Ovary (tissue), 3 donors: ENCODE measurements at regions not wholly inside any gene's neighbourhood (a gene's known extent, or its start where the extent isn't known, plus 50 kb on each side); places are given as distances from the start of the nearest gene placed in this dataset.

Source experiments
- CTCF ChIP-seq, 3 donors: fragments of 450-650 bp in 2 of 3; fragments of 200-600 bp in 1 of 3; IDR thresholded peaks; one replicate each; pipeline versions ENCODE4 v1.5.1 to v1.8.0; 2016 to 2022; ENCODE audit warnings: antibody characterized with exemption in 3 of 3, mild to moderate bottlenecking in 1 of 3
- POLR2A ChIP-seq: fragments of 450-650 bp; IDR thresholded peaks from one replicate; pipeline ENCODE4 v1.6.1; 2017; ENCODE audit warnings: antibody characterized with exemption, mild to moderate bottlenecking, moderate library complexity
- donor health status: DM: no; HTN: no; CAD: no.

- TF ChIP-seq CTCF (IDR thresholded peaks at IDR 0.05) (no peak), POLR2A (no peak)
These were observed 1374.5 kb downstream of the NSUN3 start for GRCh38 chr3:95437409-95437808.
